SJCRH30 (cell line): ENCODE measurements at regions not wholly inside any gene's neighbourhood (a gene's known extent, or its start where the extent isn't known, plus 50 kb on each side); places are given as distances from the start of the nearest gene placed in this dataset.
A peak's percentile ranks its signal among the peaks of the same experiment; 100 is the strongest.

Source experiments
- DNase-seq, 2 experiments: peaks; one replicate each; pipeline ENCODE4 v3.0.0-alpha.2; 2015 to 2020
- H3K27ac ChIP-seq: fragments of 250-450 bp; sonication (Bioruptor Pico); 2 replicates; pipeline ENCODE4 v1.5.1; 2020; ENCODE audit warnings: mild to moderate bottlenecking, moderate library complexity
- H3K27me3 ChIP-seq: fragments of 250-450 bp; sonication (Bioruptor Pico); 2 replicates; pipeline ENCODE4 v1.5.1; 2020; ENCODE audit warnings: mild to moderate bottlenecking, moderate library complexity
- H3K36me3 ChIP-seq: fragments of 250-450 bp; sonication (Bioruptor Pico); 2 replicates; pipeline ENCODE4 v1.5.1; 2020; ENCODE audit warnings: mild to moderate bottlenecking, moderate library complexity
- H3K4me1 ChIP-seq: fragments of 250-450 bp; sonication (Bioruptor Pico); 2 replicates; pipeline ENCODE4 v1.5.1; 2020; ENCODE audit warnings: mild to moderate bottlenecking, moderate library complexity
- H3K4me3 ChIP-seq: fragments of 250-450 bp; sonication (Bioruptor Pico); 2 replicates; pipeline ENCODE4 v1.5.1; 2020; ENCODE audit warnings: mild to moderate bottlenecking, moderate library complexity
- H3K9me3 ChIP-seq: fragments of 250-450 bp; sonication (Bioruptor Pico); replicated peaks from 2 replicates; pipeline ENCODE4 v1.5.1; 2020; ENCODE audit warnings: mild to moderate bottlenecking, moderate library complexity

- Histone ChIP-seq H3K27ac (no peak overlapping the region), H3K4me3 (no peak overlapping the region), H3K27me3 (no peaks in the 10 kb centered on the region), H3K9me3 (no peaks in the 10 kb centered on the region), H3K4me1 (peaks cover 15% of the 10 kb centered on the region), H3K36me3 (no peaks in the 10 kb centered on the region)
- DNase-seq, result no peak
Measured at GRCh38 chr18:24702001-24702515, 241.6 kb downstream of the HRH4 start.

- no peaks in the 10 kb centered on the region for H3K36me3 ChIP-seq
- peaks cover 15% of the 10 kb centered on the region for H3K4me1 ChIP-seq
Measured at GRCh38 chr18:24703316-24703715, 242.9 kb downstream of the HRH4 start.

GRCh38 chr18:24704946-24705630 is 244.7 kb downstream of the HRH4 start:
- Histone ChIP-seq H3K9me3 (no peaks in the 10 kb centered on the region), H3K4me1 (peaks cover 15% of the 10 kb centered on the region), H3K4me3 (no peak overlapping the region), H3K27ac (peak overlapping the region; percentile 89), H3K36me3 (no peaks in the 10 kb centered on the region), H3K27me3 (no peaks in the 10 kb centered on the region)
- peak; percentile 83 to 85 for DNase-seq

More at GRCh38 chr18:24703316-24703715, 242.9 kb downstream of the HRH4 start:
- no peak overlapping the region for H3K27ac ChIP-seq
- no peak for DNase-seq
- no peak overlapping the region for H3K4me3 ChIP-seq
- no peaks in the 10 kb centered on the region for H3K27me3 ChIP-seq
- H3K9me3 ChIP-seq, result no peaks in the 10 kb centered on the region

GRCh38 chr18:24710474-24710873 is 250.0 kb downstream of the HRH4 start:
- no peak overlapping the region for H3K4me3 ChIP-seq
- no peaks in the 10 kb centered on the region for H3K9me3 ChIP-seq
- peaks cover 9% of the 10 kb centered on the region for H3K4me1 ChIP-seq
- no peaks in the 10 kb centered on the region for H3K36me3 ChIP-seq
- DNase-seq, result no peak
- no peaks in the 10 kb centered on the region for H3K27me3 ChIP-seq
- no peak overlapping the region for H3K27ac ChIP-seq

GRCh38 chr18:24719791-24720190 is 259.4 kb downstream of the HRH4 start:
- no peaks in the 10 kb centered on the region for H3K9me3 ChIP-seq
- H3K27ac ChIP-seq, result no peak overlapping the region
- no peaks in the 10 kb centered on the region for H3K36me3 ChIP-seq
- H3K4me1 ChIP-seq, result no peaks in the 10 kb centered on the region
- H3K27me3 ChIP-seq, result no peaks in the 10 kb centered on the region
- H3K4me3 ChIP-seq, result no peak overlapping the region
- DNase-seq, result no peak

- Histone ChIP-seq H3K4me3 (no peak overlapping the region), H3K36me3 (no peaks in the 10 kb centered on the region), H3K9me3 (no peaks in the 10 kb centered on the region), H3K4me1 (peaks cover 8% of the 10 kb centered on the region; the same call in 1 of the 2 replicates), H3K27me3 (no peaks in the 10 kb centered on the region), H3K27ac (no peak overlapping the region)
- no peak for DNase-seq
Measured at GRCh38 chr18:24721388-24721787, 261.0 kb downstream of the HRH4 start.

- no peaks in the 10 kb centered on the region for H3K9me3 ChIP-seq
- no peaks in the 10 kb centered on the region for H3K27me3 ChIP-seq
- H3K36me3 ChIP-seq, result no peaks in the 10 kb centered on the region
- peak overlapping the region; percentile 5; the same call in 1 of the 2 replicates for H3K4me3 ChIP-seq
- peak in 1 of 2 experiments; percentile 12 for DNase-seq
- H3K4me1 ChIP-seq, result peaks cover 8% of the 10 kb centered on the region; the same call in 1 of the 2 replicates
- no peak overlapping the region for H3K27ac ChIP-seq
Measured at GRCh38 chr18:24725644-24726415, 265.4 kb downstream of the HRH4 start.

GRCh38 chr18:24726727-24727492 is 266.5 kb downstream of the HRH4 start:
- Histone ChIP-seq H3K9me3 (no peaks in the 10 kb centered on the region), H3K4me1 (peaks cover 8% of the 10 kb centered on the region; the same call in 1 of the 2 replicates), H3K4me3 (peak overlapping the region; percentile 16), H3K27ac (no peak overlapping the region), H3K27me3 (no peaks in the 10 kb centered on the region), H3K36me3 (no peaks in the 10 kb centered on the region)
- DNase-seq, result peak; percentile 54 to 86

- no peak overlapping the region for H3K27ac ChIP-seq
- H3K9me3 ChIP-seq, result no peaks in the 10 kb centered on the region
- no peaks in the 10 kb centered on the region for H3K27me3 ChIP-seq
- DNase-seq, result no peak
- no peak overlapping the region for H3K4me3 ChIP-seq
- peaks cover 8% of the 10 kb centered on the region; the same call in 1 of the 2 replicates for H3K4me1 ChIP-seq
- no peaks in the 10 kb centered on the region for H3K36me3 ChIP-seq
Measured at GRCh38 chr18:24727685-24728084, 267.2 kb downstream of the HRH4 start.

- no peaks in the 10 kb centered on the region for H3K9me3 ChIP-seq
- H3K27ac ChIP-seq, result no peak overlapping the region
- H3K4me1 ChIP-seq, result peaks cover under 1% of the 10 kb centered on the region; the same call in 1 of the 2 replicates
- H3K27me3 ChIP-seq, result no peaks in the 10 kb centered on the region
- no peak for DNase-seq
- H3K4me3 ChIP-seq, result no peak overlapping the region
- no peaks in the 10 kb centered on the region for H3K36me3 ChIP-seq
Measured at GRCh38 chr18:24731158-24731557, 270.7 kb downstream of the HRH4 start.

- no peaks in the 10 kb centered on the region for H3K27me3 ChIP-seq
Measured at GRCh38 chr18:24731981-24732380, 271.5 kb downstream of the HRH4 start.

GRCh38 chr18:24734058-24734457 is 273.6 kb downstream of the HRH4 start:
- Histone ChIP-seq H3K4me3 (no peak overlapping the region), H3K27me3 (no peaks in the 10 kb centered on the region), H3K4me1 (no peaks in the 10 kb centered on the region), H3K9me3 (no peaks in the 10 kb centered on the region), H3K36me3 (no peaks in the 10 kb centered on the region), H3K27ac (no peak overlapping the region)
- DNase-seq, result peak; percentile 9 to 39

More at GRCh38 chr18:24731981-24732380, 271.5 kb downstream of the HRH4 start:
- H3K9me3 ChIP-seq, result no peaks in the 10 kb centered on the region
- H3K4me3 ChIP-seq, result no peak overlapping the region
- H3K36me3 ChIP-seq, result no peaks in the 10 kb centered on the region
- no peak overlapping the region for H3K27ac ChIP-seq
- DNase-seq, result peak in 1 of 2 experiments; percentile 8
- H3K4me1 ChIP-seq, result no peaks in the 10 kb centered on the region

- H3K36me3 ChIP-seq, result no peaks in the 10 kb centered on the region
- H3K4me3 ChIP-seq, result no peak overlapping the region
- no peaks in the 10 kb centered on the region for H3K9me3 ChIP-seq
- no peaks in the 10 kb centered on the region for H3K27me3 ChIP-seq
- no peak overlapping the region for H3K27ac ChIP-seq
- no peak for DNase-seq
- no peaks in the 10 kb centered on the region for H3K4me1 ChIP-seq
Measured at GRCh38 chr18:24735624-24736231, 275.3 kb downstream of the HRH4 start.

GRCh38 chr18:24736662-24737330 is 276.4 kb downstream of the HRH4 start:
- no peak overlapping the region for H3K4me3 ChIP-seq
- no peaks in the 10 kb centered on the region for H3K27me3 ChIP-seq

More at GRCh38 chr18:24736662-24737330, 276.4 kb downstream of the HRH4 start:
- DNase-seq, result no peak
- H3K36me3 ChIP-seq, result no peaks in the 10 kb centered on the region
- H3K27ac ChIP-seq, result no peak overlapping the region
- H3K4me1 ChIP-seq, result no peaks in the 10 kb centered on the region
- H3K9me3 ChIP-seq, result no peaks in the 10 kb centered on the region
